Neutrophil (primary cell): ENCODE measurements at regions not wholly inside any gene's neighbourhood (a gene's known extent, or its start where the extent isn't known, plus 50 kb on each side); places are given as distances from the start of the nearest gene placed in this dataset.

Experiments
- H3K27ac ChIP-seq: fragments of 200-600 bp; sonication (generic); 2 replicates; pipeline ENCODE4 v1.5.1; 2016; ENCODE audit warnings: mild to moderate bottlenecking, moderate library complexity
- H3K27me3 ChIP-seq: fragments of 200-600 bp; sonication (generic); 2 replicates; pipeline ENCODE4 v1.6.0; 2016; ENCODE audit warnings: mild to moderate bottlenecking
- H3K36me3 ChIP-seq: fragments of 200-600 bp; sonication (generic); 2 replicates; pipeline ENCODE4 v1.5.1; 2017
- H3K4me1 ChIP-seq, 2 experiments: fragments of 200-600 bp in 1 of 2; sonication (generic) in 1 of 2; 1 replicate in 1 of 2; 2 replicates in 1 of 2; pipeline versions ENCODE4 v1.5.1 to v1.6.1; 2013 to 2016; ENCODE audit warnings: low read depth in 1 of 2, low read length in 1 of 2, mild to moderate bottlenecking in 1 of 2, moderate library complexity in 1 of 2; ENCODE audit not compliant: control insufficient read depth in 1 of 2, insufficient read depth in 1 of 2
- H3K4me3 ChIP-seq, 2 experiments: fragments of 200-600 bp in 1 of 2; sonication (generic) in 1 of 2; 1 replicate in 1 of 2; 2 replicates in 1 of 2; pipeline ENCODE4 v1.5.1; 2013 to 2016; ENCODE audit warnings: low read depth in 1 of 2, low read length in 1 of 2, mild to moderate bottlenecking in 1 of 2, moderate library complexity in 1 of 2
- H3K9me3 ChIP-seq: fragments of 200-600 bp; sonication (generic); 2 replicates; pipeline ENCODE4 v1.5.1; 2016
- TF ChIP-seq, protein P1 (sequence below): fragments of 200-600 bp; sonication (generic); IDR thresholded peaks from 2 replicates; pipeline ENCODE4 v1.5.1; 2016; ENCODE audit warnings: antibody characterized with exemption

DNA sequence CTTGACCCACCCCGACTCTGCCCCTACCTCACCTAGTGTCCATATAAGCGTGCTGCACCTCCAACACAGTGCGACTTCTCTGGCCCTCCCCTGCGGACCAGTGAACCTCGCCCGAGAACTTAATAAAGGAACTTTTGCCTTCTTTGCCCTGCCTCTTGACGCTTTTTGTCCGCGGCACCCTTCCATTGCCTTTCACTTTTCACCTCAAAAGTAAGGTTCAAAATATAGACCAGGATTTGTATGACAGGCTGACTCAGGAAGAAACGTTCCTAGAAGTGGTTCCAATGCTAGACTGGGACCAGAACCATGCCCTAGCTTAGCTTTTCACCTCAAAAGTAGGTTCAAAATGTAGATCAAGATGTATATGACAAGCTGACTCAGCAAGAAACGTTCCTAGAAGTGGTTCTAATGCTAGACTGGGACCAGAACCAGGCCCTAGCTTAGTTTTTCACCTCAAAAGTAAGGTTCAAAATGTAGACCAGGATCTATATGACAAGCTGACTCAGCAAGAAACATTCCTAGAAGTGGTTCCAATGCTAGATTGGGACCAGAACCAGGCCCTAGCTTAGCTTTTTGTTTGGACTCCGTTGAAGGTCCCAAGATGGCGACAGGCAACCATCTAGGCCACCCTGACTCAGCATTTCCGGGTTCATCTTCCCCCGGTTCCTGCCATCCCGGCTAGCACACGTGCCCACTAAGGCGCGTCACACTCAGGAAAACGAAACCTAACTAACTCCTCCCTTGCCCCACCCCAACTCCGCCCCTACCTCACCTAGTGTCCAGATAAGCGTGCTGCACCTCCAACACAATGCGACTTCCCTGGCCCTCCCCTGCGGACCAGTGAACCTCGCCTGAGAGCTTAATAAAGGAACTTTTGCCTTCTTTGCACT lies 51.0 kb upstream of the TMEM97 start:
- H3K36me3 ChIP-seq: no peaks in the 10 kb centered on the region
- no peak overlapping the region for H3K27ac ChIP-seq
- H3K27me3 ChIP-seq: peaks cover 34% of the 10 kb centered on the region
- H3K4me3 ChIP-seq: no peak overlapping the region
- no peaks in the 10 kb centered on the region for H3K4me1 ChIP-seq
- H3K9me3 ChIP-seq: peaks cover 4% of the 10 kb centered on the region
- TF ChIP-seq, protein P1, sequence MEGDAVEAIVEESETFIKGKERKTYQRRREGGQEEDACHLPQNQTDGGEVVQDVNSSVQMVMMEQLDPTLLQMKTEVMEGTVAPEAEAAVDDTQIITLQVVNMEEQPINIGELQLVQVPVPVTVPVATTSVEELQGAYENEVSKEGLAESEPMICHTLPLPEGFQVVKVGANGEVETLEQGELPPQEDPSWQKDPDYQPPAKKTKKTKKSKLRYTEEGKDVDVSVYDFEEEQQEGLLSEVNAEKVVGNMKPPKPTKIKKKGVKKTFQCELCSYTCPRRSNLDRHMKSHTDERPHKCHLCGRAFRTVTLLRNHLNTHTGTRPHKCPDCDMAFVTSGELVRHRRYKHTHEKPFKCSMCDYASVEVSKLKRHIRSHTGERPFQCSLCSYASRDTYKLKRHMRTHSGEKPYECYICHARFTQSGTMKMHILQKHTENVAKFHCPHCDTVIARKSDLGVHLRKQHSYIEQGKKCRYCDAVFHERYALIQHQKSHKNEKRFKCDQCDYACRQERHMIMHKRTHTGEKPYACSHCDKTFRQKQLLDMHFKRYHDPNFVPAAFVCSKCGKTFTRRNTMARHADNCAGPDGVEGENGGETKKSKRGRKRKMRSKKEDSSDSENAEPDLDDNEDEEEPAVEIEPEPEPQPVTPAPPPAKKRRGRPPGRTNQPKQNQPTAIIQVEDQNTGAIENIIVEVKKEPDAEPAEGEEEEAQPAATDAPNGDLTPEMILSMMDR: no peak

GRCh38 chr17:28268610-28269313 lies 50.2 kb upstream of the TMEM97 start:
- H3K27me3 ChIP-seq: peaks cover 42% of the 10 kb centered on the region

More at GRCh38 chr17:28268610-28269313, 50.2 kb upstream of the TMEM97 start:
- TF ChIP-seq, protein P1: no peak
- Histone ChIP-seq H3K36me3 (no peaks in the 10 kb centered on the region), H3K9me3 (no peaks in the 10 kb centered on the region), H3K27ac (no peak overlapping the region), H3K4me1 (no peaks in the 10 kb centered on the region), H3K4me3 (no peak overlapping the region)
